SK-N-SH (cell line): ENCODE measurements at regions not wholly inside any gene's neighbourhood (a gene's known extent, or its start where the extent isn't known, plus 50 kb on each side); places are given as distances from the start of the nearest gene placed in this dataset.

ENCODE experiments used
- CTCF ChIP-seq: fragments of 200-600 bp; sonication (generic); IDR thresholded peaks from 2 replicates; pipeline ENCODE4 v1.6.1; 2017; ENCODE audit warnings: antibody characterized with exemption, mild to moderate bottlenecking, moderate library complexity
- EP300 ChIP-seq, 2 experiments: IDR thresholded peaks; 2 replicates each; pipeline versions ENCODE4 v1.4.0 to v1.6.1; 2012; ENCODE audit warnings: borderline replicate concordance in 1 of 2, low read depth in 1 of 2, low read length in 1 of 2
- EZH2phosphoT487 ChIP-seq: fragments of 200-600 bp; sonication (generic); IDR thresholded peaks from 2 replicates; pipeline ENCODE4 v1.6.1; 2017; ENCODE audit warnings: low read depth, mixed run types, mild to moderate bottlenecking, antibody characterized with exemption, moderate library complexity, borderline replicate concordance
- FOXJ3 ChIP-seq: sonication (generic); formaldehyde crosslinking; IDR thresholded peaks from 2 replicates; pipeline ENCODE4 v1.5.1; 2020; ENCODE audit warnings: mild to moderate bottlenecking, missing genetic modification reagents
- JUND ChIP-seq: IDR thresholded peaks from 2 replicates; pipeline ENCODE4 v1.4.0; 2012
- MAX ChIP-seq: IDR thresholded peaks from 2 replicates; pipeline ENCODE4 v1.4.0; 2012; ENCODE audit warnings: low read depth
- MEF2A ChIP-seq: IDR thresholded peaks from 2 replicates; pipeline ENCODE4 v1.4.0; 2012; ENCODE audit warnings: low read depth, borderline replicate concordance
- NFIC ChIP-seq: IDR thresholded peaks from 2 replicates; pipeline ENCODE4 v1.4.0; 2012; ENCODE audit warnings: borderline replicate concordance
- POLR2AphosphoS5 ChIP-seq: IDR thresholded peaks from 2 replicates; pipeline ENCODE4 v1.6.1; 2012; ENCODE audit warnings: low read depth, low read length
- TCF12 ChIP-seq: IDR thresholded peaks from 2 replicates; pipeline ENCODE4 v1.4.0; 2012
- USF1 ChIP-seq: IDR thresholded peaks from 2 replicates; pipeline ENCODE4 v1.4.0; 2012; ENCODE audit warnings: low read depth, borderline replicate concordance

GRCh38 chr5:12661617-12662370 lies 757.5 kb upstream of the CTNND2 start:
- TF ChIP-seq CTCF (no peak), POLR2AphosphoS5 (no peak), MAX (no peak), EZH2phosphoT487 (no peak), USF1 (no peak), JUND (no peak), TCF12 (no peak), NFIC (no peak), MEF2A (no peak), EP300 (IDR thresholded peaks at IDR 0.05; ENCODE audit: borderline replicate concordance in 1 of 2, low read depth in 1 of 2, low read length in 1 of 2) (no peak), FOXJ3 (CRISPR knock-in tag) (no peak)
